ENCODE measurements at regions not wholly inside any gene's neighbourhood (a gene's known extent, or its start where the extent isn't known, plus 50 kb on each side); places are given as distances from the start of the nearest gene placed in this dataset.

DNA sequence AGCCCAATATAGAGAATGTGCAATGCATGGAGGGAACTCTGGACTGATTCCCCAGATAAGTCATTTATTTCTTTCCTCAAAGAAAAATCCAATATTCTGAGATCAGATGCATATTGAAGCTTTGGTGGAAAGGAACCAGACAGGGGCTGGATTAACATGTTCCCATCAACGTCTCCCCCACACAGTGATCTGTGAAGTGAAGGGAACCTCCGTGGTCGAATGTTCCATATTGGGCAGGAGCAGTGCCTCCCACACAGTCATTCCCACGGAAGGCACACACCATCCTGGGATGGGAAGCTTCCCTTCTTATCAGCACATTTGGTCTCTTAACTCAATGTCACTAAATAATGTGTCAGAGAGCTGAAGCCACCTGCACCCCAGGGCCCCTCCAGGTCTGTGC is 247.1 kb downstream of the BCL11B start:
- no peak for TF ChIP-seq CTCF (conservative IDR thresholded peaks at IDR 0.05 in 1 of 2, IDR thresholded peaks at IDR 0.05 in 1 of 2; ENCODE audit: extremely low read depth in 1 of 2, insufficient read depth in 1 of 2, low read depth in 1 of 2, low read length in 2 of 2)
- no peak for TF ChIP-seq EZH2 (IDR thresholded peaks at IDR 0.05; ENCODE audit: borderline replicate concordance, low read length)

Measured in mammary epithelial cell (primary cell).